Hematopoietic multipotent progenitor cell treated with erythropoietin and hydrocortisone succinate and interleukin-3 and kit ligand, for 17 days (in vitro differentiated cells): ENCODE measurements at regions not wholly inside any gene's neighbourhood (a gene's known extent, or its start where the extent isn't known, plus 50 kb on each side); places are given as distances from the start of the nearest gene placed in this dataset.

ENCODE experiments used
- DNase-seq: peaks from one replicate; pipeline ENCODE4 v3.0.0-alpha.2; 2015; ENCODE audit warnings: low spot score

- no peak for DNase-seq
These were observed 836.1 kb upstream of the FANCL start for GRCh38 chr2:59077026-59077725.

DNA sequence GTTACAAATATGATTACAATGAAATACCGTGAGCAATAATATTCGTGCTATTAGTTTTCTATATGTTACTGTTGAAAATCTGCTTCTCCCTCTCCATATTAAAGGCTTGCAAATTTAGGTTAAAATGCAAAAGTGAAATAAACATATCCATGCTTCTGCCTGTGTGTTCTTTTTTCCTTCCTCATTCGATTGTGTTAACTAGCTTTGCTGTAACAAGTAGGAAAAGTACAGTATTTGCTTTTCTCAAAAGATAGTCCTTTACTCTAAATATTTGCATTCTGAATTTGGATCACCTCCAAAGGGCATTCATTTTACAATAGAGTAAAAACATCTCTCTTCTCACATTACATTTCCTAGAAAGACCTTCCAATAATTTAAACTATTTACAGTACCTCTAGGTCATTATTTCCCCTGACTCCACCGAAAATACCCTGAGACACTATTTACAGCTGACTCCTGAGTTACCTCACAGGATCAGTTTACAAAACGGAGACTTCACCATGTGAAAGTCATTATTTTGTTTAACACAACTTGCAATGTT lies 835.0 kb upstream of the FANCL start:
- DNase-seq, result no peak

GRCh38 chr2:59074071-59074470 lies 832.9 kb upstream of the FANCL start:
- DNase-seq, result no peak

- no peak for DNase-seq
These were observed 832.2 kb upstream of the FANCL start for GRCh38 chr2:59073286-59073685.

DNA sequence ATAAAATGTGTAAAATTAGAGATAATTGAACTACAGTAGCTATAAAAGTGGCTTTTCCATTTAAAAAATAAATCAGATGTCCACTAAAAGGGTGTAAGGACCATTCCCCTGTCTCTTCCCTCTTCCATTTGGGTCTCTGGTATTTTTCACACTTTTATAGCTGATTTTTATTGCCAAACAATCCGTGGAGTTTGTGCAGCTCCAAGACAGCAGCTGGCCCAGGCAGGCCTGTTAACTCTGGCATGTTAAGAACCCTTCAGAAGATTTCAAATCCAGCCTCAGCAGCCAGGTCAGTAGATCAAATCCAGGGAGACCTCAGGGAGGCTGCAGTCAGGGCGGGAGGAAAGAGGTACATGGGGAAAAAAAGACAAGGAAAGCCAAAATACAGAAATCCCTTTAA lies 827.1 kb upstream of the FANCL start:
- no peak for DNase-seq

GRCh38 chr2:59066787-59067399 lies 825.8 kb upstream of the FANCL start:
- no peak for DNase-seq

GRCh38 chr2:59047373-59047995 lies 806.4 kb upstream of the FANCL start:
- DNase-seq, result no peak

GRCh38 chr2:59046401-59047372 lies 805.6 kb upstream of the FANCL start:
- DNase-seq, result no peak

GRCh38 chr2:59044736-59045135 lies 803.6 kb upstream of the FANCL start:
- DNase-seq, result no peak

GRCh38 chr2:59041139-59041538 lies 800.0 kb upstream of the FANCL start:
- DNase-seq, result no peak

DNA sequence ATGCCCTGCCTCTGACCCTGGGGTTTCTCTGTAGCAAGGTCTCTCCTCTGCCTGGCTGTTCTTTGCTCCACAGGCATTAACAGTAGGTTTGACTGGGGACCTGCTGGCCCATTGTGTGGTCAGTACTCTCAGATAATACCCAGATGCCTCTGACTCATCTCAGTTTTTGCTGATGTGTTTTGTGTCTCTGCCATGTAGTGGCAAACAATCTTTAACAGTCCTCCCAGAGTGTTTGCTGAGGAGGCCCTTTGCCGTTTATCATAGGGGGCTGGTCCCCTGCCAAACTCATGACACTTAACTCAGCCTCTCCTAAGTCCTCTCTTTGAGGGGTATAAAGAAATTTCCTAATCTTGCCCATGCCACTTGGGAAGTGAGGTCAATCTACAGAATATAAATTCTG lies 793.7 kb upstream of the FANCL start:
- DNase-seq, result peak; percentile 16

GRCh38 chr2:59034106-59034505 lies 793.0 kb upstream of the FANCL start:
- DNase-seq, result no peak

DNA sequence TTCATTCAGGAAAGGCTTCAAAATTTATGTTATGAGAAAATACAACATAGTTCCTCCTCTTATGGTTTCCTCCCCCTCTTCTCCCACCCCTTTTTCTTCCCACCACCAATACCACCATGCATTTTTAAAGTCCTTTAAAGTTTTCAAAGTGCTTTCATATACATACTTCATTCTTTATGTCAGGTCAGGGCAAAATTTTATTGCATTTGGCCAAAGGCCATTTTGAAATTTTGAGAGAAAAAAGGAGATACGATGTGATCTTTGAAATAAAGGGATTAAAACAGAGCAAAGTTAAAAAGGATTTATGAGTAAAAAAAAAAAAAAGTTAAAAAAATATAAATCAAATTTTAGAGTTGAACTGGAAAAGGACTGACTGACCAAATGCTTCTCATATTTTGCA lies 792.5 kb upstream of the FANCL start:
- DNase-seq, result no peak

GRCh38 chr2:59032499-59032898 lies 791.4 kb upstream of the FANCL start:
- DNase-seq, result no peak

- no peak for DNase-seq
These were observed 787.9 kb upstream of the FANCL start for GRCh38 chr2:59029058-59029457.

- no peak for DNase-seq
These were observed 786.2 kb upstream of the FANCL start for GRCh38 chr2:59027320-59027719.

DNA sequence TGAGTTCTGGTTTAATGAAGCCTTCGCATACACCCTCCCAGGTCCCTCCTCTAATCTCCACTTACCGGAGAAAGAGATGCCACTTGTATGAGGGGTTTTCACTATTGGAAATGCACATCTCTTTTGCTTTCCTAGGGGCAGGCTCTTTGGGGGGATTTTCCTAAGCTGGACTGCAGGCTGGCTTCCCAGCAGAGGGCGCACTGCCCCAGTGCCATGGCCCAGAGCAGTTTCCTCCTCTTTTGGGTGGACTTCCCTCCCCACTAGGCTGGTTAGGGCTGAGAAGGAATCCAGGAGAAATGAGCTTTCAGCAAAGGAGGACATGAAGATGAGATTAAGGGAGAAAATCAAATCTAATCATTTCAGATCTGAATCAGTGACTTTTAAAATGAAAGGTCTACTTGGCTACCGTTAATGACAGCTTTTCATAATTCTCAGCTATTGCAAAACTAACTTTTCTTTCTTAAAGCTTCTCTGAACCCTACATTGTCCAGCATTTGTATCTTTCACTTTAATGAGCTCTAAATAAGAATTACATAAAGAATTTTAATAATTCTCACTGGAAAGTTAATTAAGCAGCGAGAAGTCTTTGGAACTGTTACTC lies 784.1 kb upstream of the FANCL start:
- DNase-seq, result peak; percentile 16

GRCh38 chr2:59021786-59022185 lies 780.7 kb upstream of the FANCL start:
- DNase-seq, result no peak

DNA sequence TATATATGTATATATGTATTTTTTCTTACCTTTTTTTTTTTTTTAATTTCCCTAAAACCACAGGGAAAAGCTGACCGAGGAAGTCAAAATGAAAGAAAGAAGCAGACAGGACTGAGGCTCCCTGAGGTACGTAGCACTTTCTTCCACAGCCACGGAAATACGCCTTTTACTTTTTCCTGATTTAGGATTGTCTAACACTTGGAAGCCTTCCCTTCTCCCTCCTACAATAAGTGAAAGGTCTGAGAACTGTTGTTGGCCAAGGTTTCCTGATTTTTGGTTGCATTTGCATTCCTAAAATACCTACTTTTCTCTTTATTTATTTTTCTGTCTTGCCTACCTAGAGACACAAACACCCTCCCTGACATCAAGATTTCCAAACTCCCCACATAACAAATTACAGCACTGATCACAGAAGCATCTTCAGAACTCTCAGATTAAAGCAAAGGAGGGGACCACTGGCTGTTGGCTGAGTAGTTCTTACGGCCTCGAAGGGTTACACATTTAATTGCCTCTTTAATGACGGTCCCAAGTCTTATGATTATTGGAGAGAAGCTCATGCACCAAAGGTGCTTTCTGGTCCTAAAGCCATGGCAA lies 778.5 kb upstream of the FANCL start:
- DNase-seq, result no peak

GRCh38 chr2:59018737-59019136 lies 777.6 kb upstream of the FANCL start:
- DNase-seq, result no peak

DNA sequence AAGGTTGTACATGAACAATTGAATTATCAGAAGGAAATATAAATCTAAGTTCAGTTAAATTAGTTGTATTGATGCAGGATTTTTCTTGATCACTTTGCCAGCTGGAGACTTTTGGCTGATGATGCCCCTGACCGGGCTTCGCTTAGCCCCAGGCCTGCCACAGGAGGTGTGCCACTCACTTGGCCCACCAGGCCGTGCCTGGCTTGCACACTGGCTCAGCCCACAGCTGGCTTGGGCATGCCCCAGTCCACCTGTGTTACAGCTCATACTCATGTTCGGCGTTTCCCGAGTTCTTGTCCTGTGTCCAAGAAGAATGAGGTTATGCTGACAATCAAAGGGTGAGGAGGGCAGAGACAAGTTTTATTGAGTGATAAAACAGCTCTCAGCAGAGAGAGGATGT lies 773.9 kb upstream of the FANCL start:
- DNase-seq, result no peak
